HG03196 (cell line): ENCODE measurements at regions not wholly inside any gene's neighbourhood (a gene's known extent, or its start where the extent isn't known, plus 50 kb on each side); places are given as distances from the start of the nearest gene placed in this dataset.
"Not testable (repeated sequence)": the region's sequence is repeated elsewhere in the genome, so short reads cannot be mapped to it uniquely, and the experiment has no call there.

Experiments used
- ATAC-seq: cut with Tn5 transposase; IDR thresholded peaks from one replicate; pipeline ENCODE4 v1.9.1; 2021; ENCODE audit not compliant: unreplicated experiment

- not testable (repeated sequence) for ATAC-seq
Observed at GRCh38 chr4:30869387-30869786, 149.2 kb downstream of the PCDH7 start.

GRCh38 chr4:30870513-30870912, 150.3 kb downstream of the PCDH7 start:
- ATAC-seq = no peak

- no peak for ATAC-seq
Observed at GRCh38 chr4:30875658-30876269, 155.6 kb downstream of the PCDH7 start.

- ATAC-seq = no peak
Observed at GRCh38 chr4:30879855-30880598, 159.9 kb downstream of the PCDH7 start.

- ATAC-seq = no peak
Observed at GRCh38 chr4:30881985-30882384, 161.8 kb downstream of the PCDH7 start.

- no peak for ATAC-seq
Observed at GRCh38 chr4:30882443-30882842, 162.3 kb downstream of the PCDH7 start.

GRCh38 chr4:30882995-30883675, 163.0 kb downstream of the PCDH7 start:
- no peak for ATAC-seq

GRCh38 chr4:30901461-30902451, 181.6 kb downstream of the PCDH7 start:
- ATAC-seq = no peak

- no peak for ATAC-seq
Observed at GRCh38 chr4:30903502-30904214, 183.5 kb downstream of the PCDH7 start.

GRCh38 chr4:30904215-30904555, 184.0 kb downstream of the PCDH7 start:
- no peak for ATAC-seq

- ATAC-seq = no peak
Observed at GRCh38 chr4:30904588-30904987, 184.4 kb downstream of the PCDH7 start.

GRCh38 chr4:30912098-30912714, 192.0 kb downstream of the PCDH7 start:
- ATAC-seq = no peak

- ATAC-seq = no peak
Observed at GRCh38 chr4:30916337-30917274, 196.4 kb downstream of the PCDH7 start.

- no peak for ATAC-seq
Observed at GRCh38 chr4:30917946-30918345, 197.8 kb downstream of the PCDH7 start.

- ATAC-seq = no peak
Observed at GRCh38 chr4:30919458-30919857, 199.3 kb downstream of the PCDH7 start.

GRCh38 chr4:30920043-30920442, 199.9 kb downstream of the PCDH7 start:
- no peak for ATAC-seq

- no peak for ATAC-seq
Observed at GRCh38 chr4:30922625-30923024, 202.5 kb downstream of the PCDH7 start.

- ATAC-seq = no peak
Observed at GRCh38 chr4:30924495-30924894, 204.3 kb downstream of the PCDH7 start.

- ATAC-seq = no peak
Observed at GRCh38 chr4:30929649-30930048, 209.5 kb downstream of the PCDH7 start.
